HG03457 (cell line): ENCODE measurements at regions not wholly inside any gene's neighbourhood (a gene's known extent, or its start where the extent isn't known, plus 50 kb on each side); places are given as distances from the start of the nearest gene placed in this dataset.

Experiments used
- ATAC-seq: cut with Tn5 transposase; IDR thresholded peaks from one replicate; pipeline ENCODE4 v1.9.1; 2021; ENCODE audit warnings: moderate number of reproducible peaks; ENCODE audit not compliant: unreplicated experiment

DNA sequence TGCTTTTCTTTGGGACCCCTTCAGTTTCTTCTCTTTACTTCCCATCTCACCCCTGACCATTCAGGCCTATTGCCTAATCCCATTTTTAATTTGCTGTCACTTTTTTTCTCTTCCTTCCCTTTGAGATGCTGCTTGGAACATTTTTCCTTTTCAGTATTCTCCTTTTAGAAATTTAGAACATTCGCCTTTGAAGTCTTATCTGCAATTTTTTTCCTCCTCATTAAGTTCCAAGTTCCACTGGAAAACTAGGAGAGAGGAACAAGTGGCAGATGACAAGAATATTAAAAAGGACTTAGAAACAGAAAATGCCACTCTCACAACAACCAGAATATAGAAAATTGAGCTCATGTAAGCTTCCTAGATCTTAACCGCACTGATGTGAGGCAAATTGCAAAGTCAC is 126.6 kb downstream of the PSMG1 start:
- no peak for ATAC-seq

DNA sequence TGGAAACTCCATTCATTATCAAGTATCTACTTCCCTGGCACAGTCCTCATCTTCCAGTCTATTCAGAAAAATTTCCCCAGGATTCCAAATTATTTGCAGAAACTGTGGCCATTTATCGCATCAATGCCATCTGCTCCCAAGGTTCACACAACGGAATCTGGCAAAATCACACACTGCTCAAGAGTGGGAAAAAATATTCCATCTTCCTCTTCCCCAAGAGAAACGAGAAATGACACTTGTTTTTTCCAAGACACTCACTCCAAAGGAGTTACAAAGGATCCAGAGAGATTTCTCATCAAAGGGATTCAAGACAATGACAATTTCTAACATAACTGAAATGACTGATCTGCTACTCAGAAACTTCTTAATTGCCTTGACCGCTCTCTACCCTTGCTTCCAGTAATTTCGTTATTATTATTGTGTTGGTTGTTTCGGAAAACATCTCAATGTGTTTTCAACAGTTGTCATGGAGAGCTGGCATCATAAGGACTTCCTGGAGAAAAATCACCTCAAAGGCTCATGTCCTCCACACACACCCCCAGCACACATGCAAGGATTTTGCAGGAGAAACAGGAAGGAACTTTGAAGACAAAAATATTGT is 128.0 kb downstream of the PSMG1 start:
- ATAC-seq, result no peak

DNA sequence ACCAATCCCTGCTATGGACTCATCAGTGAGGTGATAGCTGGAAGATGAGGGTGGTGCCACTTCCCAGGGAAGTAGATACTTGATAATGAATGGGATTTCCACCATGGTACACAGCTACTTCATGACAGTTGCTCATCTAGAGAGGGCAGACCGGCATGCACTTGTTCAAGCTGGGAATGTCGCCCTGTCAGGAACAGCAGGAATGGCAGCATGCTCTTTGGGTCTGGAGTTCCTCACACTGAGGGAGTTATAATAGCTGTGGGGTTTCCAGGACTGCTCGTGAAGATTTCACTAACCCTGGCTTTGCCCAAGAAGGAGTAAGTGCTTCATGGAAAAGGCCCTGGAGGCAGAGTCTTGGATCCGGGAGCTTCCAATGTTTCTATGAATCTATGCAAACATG is 129.2 kb downstream of the PSMG1 start:
- ATAC-seq, result no peak

DNA sequence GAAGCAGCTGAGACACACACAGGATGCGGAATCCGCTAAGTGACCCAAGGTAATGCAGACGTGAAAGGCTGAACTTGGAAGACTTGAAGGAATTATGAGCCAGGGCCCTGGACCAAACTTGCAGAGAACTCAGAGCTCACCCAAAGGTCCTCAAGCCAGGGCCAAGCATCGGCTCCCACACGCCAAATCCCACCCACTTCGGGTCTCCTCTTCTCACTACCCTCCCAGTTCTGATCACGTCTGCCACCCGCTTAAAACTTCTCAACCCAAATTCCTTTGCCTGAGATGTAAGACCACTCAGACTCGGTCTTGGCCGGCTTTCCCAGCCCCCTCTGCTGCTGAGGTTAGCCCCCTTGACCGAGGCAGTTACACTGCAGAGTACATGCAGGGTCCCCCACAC is 130.1 kb downstream of the PSMG1 start:
- ATAC-seq, result no peak

DNA sequence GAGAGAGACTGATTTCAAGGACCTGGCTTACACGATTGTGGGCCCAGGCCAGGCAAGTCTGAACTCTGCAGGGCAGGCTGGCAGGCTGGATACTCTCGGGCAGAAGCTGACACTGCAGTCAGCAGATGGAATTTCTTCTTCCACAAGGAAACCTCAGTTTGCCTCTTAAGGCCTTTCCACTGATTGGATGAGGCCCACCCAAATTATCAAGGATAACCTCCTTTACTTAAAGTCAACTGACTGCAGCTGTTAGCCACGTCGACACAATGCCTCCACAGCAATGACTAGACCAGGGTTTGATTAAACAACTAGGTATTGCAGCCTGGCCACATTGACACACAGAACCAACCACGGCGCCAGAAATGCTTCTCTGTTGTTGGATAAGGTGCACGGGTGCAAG is 130.5 kb downstream of the PSMG1 start:
- no peak for ATAC-seq

DNA sequence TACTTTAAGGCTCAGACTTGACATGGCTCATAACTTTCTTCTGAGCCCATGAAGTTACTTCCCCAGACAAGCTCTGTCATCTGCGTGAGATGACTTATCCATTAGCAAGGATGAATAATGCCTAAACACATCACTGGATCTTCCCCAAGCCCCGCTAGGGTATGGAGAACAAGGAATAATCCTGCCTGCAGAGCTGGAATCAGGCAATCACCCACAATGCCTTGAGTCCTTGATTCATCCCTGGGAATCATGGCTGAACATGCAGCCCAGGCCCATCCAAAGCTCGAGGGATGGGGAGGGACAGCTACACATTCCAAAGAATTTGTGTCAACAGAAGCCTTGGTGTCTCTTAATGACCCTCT is 131.7 kb downstream of the PSMG1 start:
- ATAC-seq, result no peak

DNA sequence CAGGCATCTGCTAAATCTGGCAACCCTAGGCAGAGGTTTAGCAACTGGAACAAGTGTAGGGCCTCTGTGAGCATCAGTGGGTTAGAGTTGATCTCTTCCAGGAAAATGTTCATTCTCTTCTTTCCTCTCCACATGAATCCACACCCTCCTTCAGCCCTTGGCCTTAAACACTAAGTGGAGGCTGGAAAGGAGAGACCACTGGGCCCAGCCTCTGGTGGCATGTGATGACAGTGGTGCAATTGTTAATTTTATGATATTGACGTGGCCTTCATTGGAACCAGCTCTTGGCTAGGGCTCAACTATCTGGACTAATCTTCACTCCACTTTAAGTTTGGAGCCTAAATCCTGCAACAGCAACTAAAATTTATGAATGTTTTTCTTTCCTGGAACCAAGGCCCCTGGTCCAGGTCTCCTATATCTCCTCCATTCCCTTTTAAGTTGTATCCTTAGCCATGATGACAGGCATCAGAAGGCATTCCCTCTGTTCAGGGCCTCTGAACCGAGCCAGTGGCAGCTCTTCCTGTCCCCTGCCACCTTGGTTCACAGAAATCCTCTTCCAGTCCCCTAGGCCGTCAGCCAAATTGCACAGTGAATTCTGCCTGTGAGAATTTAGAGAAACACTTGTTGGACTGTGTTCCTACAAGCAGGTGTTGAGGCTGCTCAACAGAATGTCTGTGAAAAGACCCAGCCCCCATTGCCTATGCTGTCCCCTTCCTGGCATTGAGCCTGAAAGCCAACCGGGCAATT is 132.2 kb downstream of the PSMG1 start:
- ATAC-seq, result no peak

DNA sequence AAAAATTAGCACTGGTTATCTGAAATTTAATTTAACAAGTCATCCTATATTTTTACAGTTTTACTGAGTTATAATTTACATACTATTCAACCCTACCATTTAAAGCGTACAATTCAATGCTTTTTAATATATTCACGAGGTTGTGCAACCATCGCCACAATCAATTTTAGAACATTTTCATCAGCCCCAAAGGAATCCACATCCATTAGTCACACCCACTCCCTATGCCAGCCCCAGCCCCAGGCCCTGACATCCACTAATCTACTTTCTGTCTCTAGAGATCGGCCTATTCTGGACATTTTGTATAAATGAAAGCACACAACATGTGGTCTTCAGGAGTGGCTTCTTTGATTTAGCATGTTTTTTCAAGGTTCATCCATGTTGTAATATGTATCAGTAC is 134.7 kb downstream of the PSMG1 start:
- ATAC-seq, result no peak

DNA sequence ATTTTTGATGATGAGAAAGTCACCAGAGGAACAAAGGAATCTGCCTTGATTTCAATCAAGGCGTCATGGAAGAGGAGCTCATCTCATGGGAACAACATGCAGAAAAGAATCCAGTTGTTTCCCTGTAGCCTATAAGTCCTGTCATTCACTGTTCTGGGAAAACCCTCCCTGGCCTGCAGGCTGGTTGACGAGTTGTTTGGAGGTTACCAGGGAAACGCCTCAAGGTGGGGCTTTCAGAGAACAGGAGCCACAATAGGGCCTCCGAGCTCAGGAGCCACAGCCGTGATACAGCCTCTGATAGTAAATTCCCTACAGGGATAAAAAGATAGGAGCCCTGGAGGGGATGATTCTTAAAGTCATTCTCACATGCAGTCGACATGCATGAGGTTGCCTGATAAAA is 135.2 kb downstream of the PSMG1 start:
- no peak for ATAC-seq

DNA sequence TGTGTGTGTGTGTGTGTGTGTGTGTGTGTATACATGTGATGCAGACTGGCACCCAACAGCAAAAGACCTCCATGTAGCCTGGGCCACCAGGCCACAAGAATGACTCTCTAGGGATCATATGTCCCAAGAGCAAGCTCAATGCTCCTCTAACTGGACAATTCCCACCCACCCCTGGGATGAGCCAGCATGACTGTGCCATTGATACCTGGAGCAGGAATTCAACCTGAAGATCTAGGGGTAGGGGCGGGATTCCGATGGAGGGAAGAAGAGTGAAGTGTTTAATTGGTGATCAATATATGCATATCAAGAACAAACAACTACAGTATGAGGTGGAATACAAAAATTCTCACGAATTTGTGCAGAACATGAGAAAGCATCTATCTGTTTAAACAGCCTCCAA is 136.2 kb downstream of the PSMG1 start:
- ATAC-seq, result no peak

DNA sequence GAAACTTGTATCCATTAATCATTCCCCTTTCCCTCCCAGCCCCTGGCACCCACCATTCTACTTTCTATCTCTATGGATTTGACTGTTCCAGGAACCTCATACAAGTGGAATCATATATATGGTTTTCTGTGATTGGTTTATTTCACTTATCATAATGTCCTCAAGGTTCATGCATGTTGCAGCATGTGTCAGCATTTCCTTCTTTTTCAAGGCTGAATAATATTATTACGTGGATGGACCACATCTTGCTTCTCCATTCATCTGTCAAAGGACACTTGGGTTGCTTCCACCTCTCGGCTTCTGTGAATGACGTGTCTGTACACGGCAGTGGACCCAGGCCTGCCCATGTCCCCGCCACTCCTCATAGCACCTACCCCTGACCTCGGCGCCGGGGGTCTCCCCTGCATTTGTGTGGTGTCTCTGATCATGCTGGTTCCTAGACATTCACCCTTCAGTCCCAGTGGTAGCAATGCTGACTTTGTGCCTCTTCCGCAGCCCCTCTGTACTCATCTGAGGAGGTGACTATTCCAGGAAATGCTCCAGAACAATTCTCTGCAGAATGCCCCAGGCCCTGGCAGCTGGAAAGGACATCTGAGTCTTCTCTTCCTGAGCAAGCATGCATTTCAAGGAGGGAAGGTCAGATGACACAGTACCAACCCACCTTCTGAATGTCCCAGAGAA is 136.9 kb downstream of the PSMG1 start:
- ATAC-seq, result no peak

DNA sequence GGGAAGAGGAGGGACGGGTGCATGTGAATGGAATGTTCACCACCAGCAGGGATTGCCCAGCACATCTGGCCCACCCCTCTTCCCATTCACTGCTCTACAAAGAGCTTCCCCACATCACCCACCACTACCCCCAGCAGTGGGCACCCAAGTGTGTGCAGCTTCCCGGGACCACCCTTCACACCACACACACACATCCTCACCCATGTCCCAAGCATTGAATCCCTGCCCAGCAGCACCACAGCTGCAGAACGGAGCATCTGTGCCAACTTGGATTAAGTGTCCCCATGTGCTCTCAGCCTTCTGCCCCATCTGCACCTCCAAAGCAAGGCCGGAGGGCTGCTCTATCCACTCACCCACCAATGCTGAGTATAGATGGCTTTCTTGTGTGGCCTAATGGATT is 141.4 kb downstream of the PSMG1 start:
- ATAC-seq, result no peak

DNA sequence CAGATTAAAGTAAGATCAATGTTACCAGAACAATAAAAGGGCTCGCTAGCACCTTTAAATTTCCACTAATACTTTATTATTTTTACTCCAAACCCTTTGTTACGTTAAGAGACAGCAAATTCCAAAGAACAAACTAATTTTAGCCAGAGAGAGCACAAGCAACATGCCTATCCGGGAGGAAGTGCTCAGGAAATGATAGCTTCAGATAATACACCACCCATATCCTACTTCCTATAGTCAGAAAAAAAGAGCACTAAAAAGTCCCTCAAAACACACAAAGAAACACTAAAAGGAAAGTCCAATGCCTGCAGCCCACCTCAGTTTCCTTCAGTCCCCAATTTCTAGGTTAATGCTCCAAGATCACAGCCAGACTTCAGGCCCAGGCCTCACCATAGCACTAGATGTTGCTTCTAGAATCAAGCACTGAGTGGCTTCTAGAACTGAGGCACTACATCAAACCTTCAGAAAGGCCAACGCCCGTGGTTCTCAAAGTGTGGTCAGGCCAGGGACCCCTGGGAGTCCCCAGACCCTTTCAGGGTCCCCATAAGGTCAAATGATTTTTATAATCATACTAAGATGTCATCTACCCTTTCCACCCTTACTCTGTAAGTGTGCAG is 142.6 kb downstream of the PSMG1 start:
- no peak for ATAC-seq

DNA sequence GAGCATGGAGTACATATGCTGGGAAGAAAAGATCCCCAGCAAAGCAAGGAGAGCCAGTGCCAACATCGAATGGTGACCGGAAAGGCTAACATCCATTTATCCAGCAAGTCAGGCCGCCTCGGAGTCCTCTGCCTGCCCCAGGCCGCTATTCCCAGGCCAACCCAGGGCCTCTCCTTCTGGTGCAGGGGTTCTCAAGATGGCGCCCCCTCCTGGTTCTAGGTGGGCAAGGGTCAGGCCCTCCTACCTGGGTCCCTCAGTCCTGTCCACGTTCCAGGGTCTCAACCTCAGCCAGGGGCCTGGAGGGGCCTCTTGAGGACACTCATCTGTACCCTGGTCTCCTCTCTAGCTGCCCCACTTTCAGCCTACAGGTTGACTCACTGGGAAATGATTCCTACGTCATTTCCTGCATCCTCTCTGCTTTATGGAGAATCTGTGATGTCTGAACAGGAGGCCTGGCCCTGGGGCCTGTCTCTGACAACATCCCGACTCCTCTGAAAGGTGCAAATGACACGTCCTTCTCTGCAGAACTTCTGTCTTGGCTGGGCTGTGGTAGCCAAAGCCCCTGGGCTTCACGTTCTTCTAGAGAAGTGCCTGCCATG is 145.3 kb downstream of the PSMG1 start:
- ATAC-seq, result no peak

DNA sequence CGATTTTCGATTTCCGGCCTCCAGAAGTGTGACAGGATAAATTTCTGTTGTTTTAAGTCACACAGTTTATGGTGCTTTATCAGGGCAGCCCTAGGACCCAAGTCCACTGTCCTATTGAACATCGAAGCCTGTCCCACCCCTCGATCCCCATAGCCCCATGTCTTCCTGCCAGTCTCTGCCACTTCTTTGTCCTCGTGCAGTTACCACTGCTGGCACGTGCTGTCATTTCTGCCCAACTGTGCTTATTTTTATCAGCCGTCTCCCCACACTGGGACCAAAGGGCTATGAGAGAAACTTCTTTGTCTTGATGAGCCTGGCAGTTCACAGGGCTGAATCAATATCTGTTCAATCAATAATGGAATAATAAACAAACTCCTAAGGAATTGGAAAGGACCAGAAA is 146.7 kb downstream of the PSMG1 start:
- ATAC-seq, result no peak

DNA sequence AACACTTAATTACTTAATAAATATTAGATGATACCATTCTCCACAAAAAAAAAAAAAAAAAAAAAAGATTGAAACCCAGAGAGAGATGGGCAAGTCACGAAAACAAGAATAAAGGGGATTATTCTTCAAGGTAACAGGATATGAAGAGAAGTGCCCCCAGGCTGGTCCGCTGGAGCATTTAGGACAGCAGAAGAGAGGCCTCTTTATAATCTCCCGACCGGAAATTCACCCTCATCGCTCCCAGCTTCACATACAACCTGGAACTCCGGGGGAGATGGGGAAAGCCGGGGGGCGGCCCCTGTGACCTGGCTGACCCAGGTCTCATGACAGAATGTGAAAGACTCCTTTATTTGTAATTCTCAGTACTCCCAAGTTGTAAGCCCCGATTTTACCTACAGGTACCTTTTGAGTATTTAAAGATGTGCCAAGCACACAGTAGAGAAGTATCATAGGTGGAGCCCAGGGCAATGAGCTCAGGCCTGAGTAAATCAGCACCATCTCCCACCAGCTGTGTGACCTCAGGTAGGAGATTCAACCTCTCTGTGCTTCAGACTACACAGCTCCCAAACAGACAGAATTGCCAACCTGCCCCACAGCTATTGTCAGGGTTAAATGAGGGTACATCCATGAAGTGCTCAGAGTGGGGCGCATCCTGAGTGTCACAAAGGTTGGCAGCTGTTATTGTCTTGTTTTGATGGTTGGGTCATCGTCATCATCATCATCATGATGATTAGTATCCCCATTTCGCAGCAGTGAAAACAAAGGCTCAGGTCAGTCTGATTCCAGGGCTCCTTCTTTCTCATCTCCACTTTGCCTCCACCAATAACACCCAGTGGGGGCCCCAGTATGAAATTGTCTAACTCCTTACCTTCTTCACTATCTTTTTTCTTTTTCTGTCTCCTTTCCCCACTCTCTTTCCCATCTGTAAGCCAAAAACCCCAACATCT is 148.4 kb downstream of the PSMG1 start:
- no peak for ATAC-seq

DNA sequence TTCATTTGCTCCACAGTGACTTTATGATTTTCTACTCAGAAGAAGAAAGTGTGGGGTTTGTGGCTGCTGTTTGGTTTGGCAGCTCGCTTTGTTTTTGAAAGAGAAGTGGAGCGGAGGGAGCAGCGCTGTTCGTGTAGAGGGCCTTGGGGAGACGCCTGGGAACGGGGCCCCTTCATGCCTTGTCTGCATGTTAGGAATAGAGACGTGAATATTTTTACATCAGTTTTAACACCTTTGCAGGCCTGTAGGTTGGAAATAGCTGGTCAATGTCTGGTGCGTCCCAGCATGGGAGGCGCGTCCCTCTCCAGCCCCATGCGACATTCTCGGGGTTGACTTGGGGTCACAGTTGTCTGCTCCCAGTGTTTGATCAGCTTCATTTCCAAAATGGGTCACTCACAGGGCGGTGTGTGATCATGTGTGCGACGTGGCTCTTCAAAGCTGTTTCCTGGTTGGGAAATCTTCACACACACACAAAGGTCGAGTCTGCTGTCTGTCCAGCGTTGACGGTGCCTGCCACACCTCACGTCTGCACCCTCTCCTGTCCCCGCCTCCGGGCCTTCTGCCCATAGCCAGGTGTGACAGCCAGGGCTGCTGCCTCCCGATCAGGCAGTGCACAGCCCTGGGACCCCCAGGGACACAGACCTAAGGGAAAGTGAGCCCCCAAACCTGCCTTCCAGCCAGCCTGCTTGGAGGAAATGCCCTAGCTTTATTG is 149.2 kb downstream of the PSMG1 start:
- no peak for ATAC-seq

DNA sequence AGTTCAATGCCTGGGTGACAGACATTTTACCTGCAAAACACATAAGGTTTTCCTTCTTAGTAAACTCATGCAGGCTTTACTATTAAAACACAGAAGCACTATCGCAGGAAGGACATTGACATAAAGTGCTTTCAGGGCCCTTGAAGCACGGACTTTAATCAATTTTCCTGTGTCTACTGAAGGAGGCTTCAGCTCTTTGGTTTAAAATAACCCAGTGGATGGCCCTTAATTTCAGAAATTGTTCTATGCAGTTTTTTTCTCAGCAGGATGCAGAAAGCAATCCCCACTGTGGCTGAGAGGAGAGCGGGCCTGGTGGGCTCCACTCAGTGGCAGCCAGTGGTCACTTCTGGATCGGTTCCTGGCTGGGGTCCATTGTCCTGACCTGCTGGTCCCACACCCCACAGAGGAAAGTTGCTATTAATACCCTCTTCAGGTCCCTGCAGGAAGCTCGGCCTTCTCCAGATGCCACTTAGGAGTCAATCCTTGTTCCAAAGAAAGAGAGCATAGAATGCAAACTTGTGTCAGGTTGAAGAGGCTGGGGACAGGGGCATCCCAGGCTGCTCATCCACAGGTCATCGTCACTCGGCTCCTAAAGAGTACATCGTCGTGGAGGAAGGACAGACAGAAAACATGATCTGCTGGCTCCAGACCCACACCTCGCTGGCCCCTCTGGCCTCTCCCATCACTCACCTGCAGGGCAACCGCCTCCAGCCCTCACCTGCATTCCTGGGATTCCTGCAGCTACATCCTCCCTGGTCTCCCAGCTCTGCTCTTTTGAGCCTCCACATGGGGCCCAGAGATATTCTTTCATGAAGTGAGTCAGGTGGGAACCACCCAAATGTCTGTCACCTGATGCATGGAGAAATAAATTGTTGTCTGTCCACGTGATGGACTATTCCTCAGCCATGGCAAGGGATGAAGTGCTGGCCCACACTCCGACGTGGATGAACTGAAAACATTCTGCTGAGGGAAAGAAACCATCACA is 153.1 kb downstream of the PSMG1 start:
- ATAC-seq, result no peak
